Neuronal stem cell (in vitro differentiated cells): ENCODE measurements at regions not wholly inside any gene's neighbourhood (a gene's known extent, or its start where the extent isn't known, plus 50 kb on each side); places are given as distances from the start of the nearest gene placed in this dataset.

Experiments used
- DNase-seq: peaks from one replicate; pipeline ENCODE4 v3.0.0-alpha.2; 2013; ENCODE audit warnings: low spot score
- H2AFZ ChIP-seq: one replicate; pipeline ENCODE4 v1.6.1; 2013; ENCODE audit warnings: mild to moderate bottlenecking, low read length, inconsistent platforms
- H2AK5ac ChIP-seq: 2 replicates; pipeline ENCODE4 v1.6.1; 2013; ENCODE audit warnings: low read depth, mild to moderate bottlenecking, inconsistent platforms, low read length, moderate library complexity, mixed read lengths
- H2BK120ac ChIP-seq: 2 replicates; pipeline ENCODE4 v1.6.1; 2013; ENCODE audit warnings: low read depth, mild to moderate bottlenecking, inconsistent platforms, low read length, moderate library complexity, mixed read lengths
- H2BK12ac ChIP-seq: one replicate; pipeline ENCODE4 v1.6.1; 2013; ENCODE audit warnings: low read length, inconsistent platforms
- H2BK15ac ChIP-seq: 2 replicates; pipeline ENCODE4 v1.6.1; 2013; ENCODE audit warnings: mild to moderate bottlenecking, low read length, inconsistent platforms, mixed read lengths
- H2BK5ac ChIP-seq: one replicate; pipeline ENCODE4 v1.6.1; 2013; ENCODE audit warnings: inconsistent platforms, mild to moderate bottlenecking, low read length, moderate library complexity
- H3K14ac ChIP-seq: one replicate; pipeline ENCODE4 v1.6.1; 2013; ENCODE audit warnings: low read length, inconsistent platforms
- H3K18ac ChIP-seq: 2 replicates; pipeline ENCODE4 v1.6.1; 2013; ENCODE audit warnings: low read length, inconsistent platforms
- H3K23ac ChIP-seq: 2 replicates; pipeline ENCODE4 v1.6.1; 2013; ENCODE audit warnings: low read depth, mild to moderate bottlenecking, mixed read lengths, low read length, inconsistent platforms; ENCODE audit not compliant: poor library complexity
- H3K27ac ChIP-seq: replicated peaks from 3 replicates; pipeline ENCODE4 v1.5.1; 2013; ENCODE audit warnings: low read length, inconsistent platforms
- H3K27me3 ChIP-seq, 3 experiments: 2 replicates each; pipeline ENCODE4 v1.6.1; 2013; ENCODE audit warnings: low read length in 3 of 3, mild to moderate bottlenecking in 2 of 3, inconsistent platforms in 1 of 3, low read depth in 1 of 3, mixed read lengths in 1 of 3, moderate library complexity in 1 of 3; ENCODE audit not compliant: control insufficient read depth in 3 of 3, insufficient read depth in 3 of 3
- H3K36me3 ChIP-seq, 2 donors: replicated peaks in 1 of 2; 2 replicates each; pipeline ENCODE4 v1.6.1; 2013; ENCODE audit warnings: low read length in 2 of 2; ENCODE audit not compliant: control insufficient read depth in 2 of 2, insufficient read depth in 2 of 2
- H3K4ac ChIP-seq: 2 replicates; pipeline ENCODE4 v1.6.1; 2013; ENCODE audit warnings: inconsistent platforms, mild to moderate bottlenecking, low read length, moderate library complexity
- H3K4me1 ChIP-seq, 2 donors: 1 replicate in 1 of 2; 2 replicates in 1 of 2; pipeline ENCODE4 v1.6.1; 2013; ENCODE audit warnings: low read length in 2 of 2, low read depth in 1 of 2; ENCODE audit not compliant: control insufficient read depth in 2 of 2, insufficient read depth in 1 of 2
- H3K4me2 ChIP-seq: one replicate; pipeline ENCODE4 v1.6.1; 2013; ENCODE audit warnings: mild to moderate bottlenecking, low read length, inconsistent platforms; ENCODE audit not compliant: insufficient read depth, poor library complexity, severe bottlenecking
- H3K4me3 ChIP-seq, 2 donors: 2 replicates each; pipeline ENCODE4 v1.5.1; 2013; ENCODE audit warnings: low read length in 2 of 2, mild to moderate bottlenecking in 2 of 2, inconsistent platforms in 1 of 2, moderate library complexity in 1 of 2
- H3K79me1 ChIP-seq: one replicate; pipeline ENCODE4 v1.6.1; 2013; ENCODE audit warnings: low read depth, mild to moderate bottlenecking, inconsistent platforms, low read length, moderate library complexity
- H3K9ac ChIP-seq: one replicate; pipeline ENCODE4 v1.6.1; 2013; ENCODE audit warnings: mild to moderate bottlenecking, low read depth, low read length, inconsistent platforms; ENCODE audit not compliant: poor library complexity
- H3K9me3 ChIP-seq, 2 donors: replicated peaks in 1 of 2; 2 replicates each; pipeline versions ENCODE3 to v1.6.1; 2013; ENCODE audit warnings: low read length in 2 of 2, mild to moderate bottlenecking in 2 of 2, inconsistent platforms in 1 of 2, low read depth in 1 of 2, mixed read lengths in 1 of 2, moderate library complexity in 1 of 2; ENCODE audit not compliant: control insufficient read depth in 2 of 2, insufficient read depth in 1 of 2
- H4K8ac ChIP-seq: one replicate; pipeline ENCODE4 v1.6.1; 2013; ENCODE audit warnings: low read depth, mild to moderate bottlenecking, inconsistent platforms, low read length, moderate library complexity
- H4K91ac ChIP-seq: one replicate; pipeline ENCODE4 v1.6.1; 2013; ENCODE audit warnings: low read length, low read depth, mild to moderate bottlenecking, inconsistent platforms; ENCODE audit not compliant: poor library complexity
- WGBS, 2 donors: extraction: QIAGEN DNeasy Blood & Tissue Kit; methylation state at CpG; one replicate each; pipeline ENCODE4 v1.1.7; 2013; ENCODE audit warnings: missing lambda C conversion rate in 2 of 2, mixed read lengths in 1 of 2; ENCODE audit not compliant: insufficient read length in 2 of 2, insufficient replicate concordance in 1 of 2; ENCODE audit errors: extremely low coverage in 2 of 2; 5-methylcytosine and 5-hydroxymethylcytosine counted together

GRCh38 chr4:81836716-81837115, 365.0 kb upstream of the RASGEF1B start:
- no peak overlapping the region for H3K4me3 ChIP-seq
- H2BK120ac ChIP-seq = no peak overlapping the region
- no peak overlapping the region for H2BK5ac ChIP-seq
- no peak overlapping the region for H3K4me2 ChIP-seq
- H4K91ac ChIP-seq = no peak overlapping the region
- H2BK12ac ChIP-seq = no peak overlapping the region
- H3K79me1 ChIP-seq = no peaks in the 10 kb centered on the region
- no peak overlapping the region for H3K27ac ChIP-seq
- no peak overlapping the region for H3K14ac ChIP-seq
- WGBS, 2 donors = no CpG with 5 or more reads among the region's 1 CpG
- no peak overlapping the region for H3K9ac ChIP-seq
- no peaks in the 10 kb centered on the region for H3K9me3 ChIP-seq
- no peak overlapping the region for H2AK5ac ChIP-seq
- H3K36me3 ChIP-seq = no peaks in the 10 kb centered on the region
- H2BK15ac ChIP-seq = no peak overlapping the region
- no peaks in the 10 kb centered on the region for H3K27me3 ChIP-seq
- no peak overlapping the region for H3K18ac ChIP-seq
- no peak overlapping the region for H3K4ac ChIP-seq
- no peak for DNase-seq
- H2AFZ ChIP-seq = no peak overlapping the region
- H4K8ac ChIP-seq = no peak overlapping the region
- no peak overlapping the region for H3K23ac ChIP-seq
- H3K4me1 ChIP-seq = no peaks in the 10 kb centered on the region

GRCh38 chr4:81833576-81833975, 361.9 kb upstream of the RASGEF1B start:
- no peak overlapping the region for H2AFZ ChIP-seq
- no peaks in the 10 kb centered on the region for H3K4me1 ChIP-seq
- H2BK12ac ChIP-seq = no peak overlapping the region
- H3K4ac ChIP-seq = no peak overlapping the region
- H4K8ac ChIP-seq = no peak overlapping the region
- H3K79me1 ChIP-seq = no peaks in the 10 kb centered on the region
- no peak overlapping the region for H2BK5ac ChIP-seq
- H3K27ac ChIP-seq = no peak overlapping the region
- no peak overlapping the region for H3K9ac ChIP-seq
- H3K4me2 ChIP-seq = no peak overlapping the region
- DNase-seq = peak; percentile 29
- H3K23ac ChIP-seq = no peak overlapping the region
- no peak overlapping the region for H4K91ac ChIP-seq
- no peak overlapping the region for H2BK15ac ChIP-seq
- no peak overlapping the region for H3K18ac ChIP-seq
- H3K14ac ChIP-seq = no peak overlapping the region
- WGBS, 2 donors = no CpG with 5 or more reads among the region's 3 CpGs
- H3K4me3 ChIP-seq = no peak overlapping the region
- no peak overlapping the region for H2AK5ac ChIP-seq
- H3K36me3 ChIP-seq = no peaks in the 10 kb centered on the region
- H3K9me3 ChIP-seq = no peaks in the 10 kb centered on the region
- H3K27me3 ChIP-seq = no peaks in the 10 kb centered on the region
- no peak overlapping the region for H2BK120ac ChIP-seq

- H2BK15ac ChIP-seq = no peak overlapping the region
- H2BK5ac ChIP-seq = no peak overlapping the region
- no peak overlapping the region for H3K18ac ChIP-seq
- H2BK12ac ChIP-seq = no peak overlapping the region
- H3K9ac ChIP-seq = no peak overlapping the region
- WGBS, 2 donors = no CpG with 5 or more reads among the region's 1 CpG
- no peak overlapping the region for H4K8ac ChIP-seq
- H3K4me1 ChIP-seq = no peaks in the 10 kb centered on the region
- H3K23ac ChIP-seq = no peak overlapping the region
- H3K4me3 ChIP-seq = no peak overlapping the region
- no peak overlapping the region for H2AK5ac ChIP-seq
- no peak overlapping the region for H2AFZ ChIP-seq
- H3K27me3 ChIP-seq = no peaks in the 10 kb centered on the region
- no peak overlapping the region for H3K4me2 ChIP-seq
- no peaks in the 10 kb centered on the region for H3K79me1 ChIP-seq
- H3K9me3 ChIP-seq = no peaks in the 10 kb centered on the region
- no peak overlapping the region for H4K91ac ChIP-seq
- no peak overlapping the region for H2BK120ac ChIP-seq
- H3K4ac ChIP-seq = no peak overlapping the region
- no peak overlapping the region for H3K14ac ChIP-seq
- no peak overlapping the region for H3K27ac ChIP-seq
- DNase-seq = no peak
- H3K36me3 ChIP-seq = no peaks in the 10 kb centered on the region
Observed at GRCh38 chr4:81828991-81829390, 357.3 kb upstream of the RASGEF1B start.

GRCh38 chr4:81827577-81828202, 356.0 kb upstream of the RASGEF1B start:
- no peak overlapping the region for H3K9ac ChIP-seq
- H3K14ac ChIP-seq = no peak overlapping the region
- H3K4me1 ChIP-seq = no peaks in the 10 kb centered on the region
- no peaks in the 10 kb centered on the region for H3K9me3 ChIP-seq
- no peak overlapping the region for H2BK12ac ChIP-seq
- H2AFZ ChIP-seq = no peak overlapping the region
- H3K18ac ChIP-seq = no peak overlapping the region
- no peak overlapping the region for H3K23ac ChIP-seq
- no peak overlapping the region for H3K27ac ChIP-seq
- DNase-seq = no peak
- H2BK5ac ChIP-seq = no peak overlapping the region
- H3K4ac ChIP-seq = no peak overlapping the region
- no peak overlapping the region for H4K8ac ChIP-seq
- H3K36me3 ChIP-seq = no peaks in the 10 kb centered on the region
- H2BK15ac ChIP-seq = no peak overlapping the region
- no peak overlapping the region for H2AK5ac ChIP-seq
- no CpG with 5 or more reads among the region's 4 CpGs for WGBS, 2 donors
- no peak overlapping the region for H3K4me3 ChIP-seq
- H2BK120ac ChIP-seq = no peak overlapping the region
- H4K91ac ChIP-seq = no peak overlapping the region
- H3K27me3 ChIP-seq = no peaks in the 10 kb centered on the region
- H3K4me2 ChIP-seq = no peak overlapping the region
- no peaks in the 10 kb centered on the region for H3K79me1 ChIP-seq
